Esophagus (tissue), 2 donors: ENCODE measurements at regions not wholly inside any gene's neighbourhood (a gene's known extent, or its start where the extent isn't known, plus 50 kb on each side); places are given as distances from the start of the nearest gene placed in this dataset.

Source experiments
- H3K27ac ChIP-seq, 2 donors: one replicate each; pipeline ENCODE4 v1.5.1; 2013; ENCODE audit warnings: low read depth in 2 of 2, mild to moderate bottlenecking in 2 of 2, inconsistent platforms in 1 of 2, low read length in 1 of 2, moderate library complexity in 1 of 2
- H3K27me3 ChIP-seq, 2 donors: one replicate each; pipeline ENCODE4 v1.6.1; 2013; ENCODE audit warnings: low read length in 2 of 2, control low read depth in 1 of 2, mild to moderate bottlenecking in 1 of 2; ENCODE audit not compliant: insufficient read depth in 2 of 2, control insufficient read depth in 1 of 2
- H3K36me3 ChIP-seq, 2 donors: one replicate each; pipeline ENCODE4 v1.6.1; 2013; ENCODE audit warnings: low read length in 1 of 2; ENCODE audit not compliant: control insufficient read depth in 2 of 2, insufficient read depth in 2 of 2
- H3K4me1 ChIP-seq, 2 donors: one replicate each; pipeline ENCODE4 v1.6.1; 2013; ENCODE audit warnings: low read length in 1 of 2; ENCODE audit not compliant: control insufficient read depth in 2 of 2, insufficient read depth in 2 of 2
- H3K4me3 ChIP-seq, 2 donors: one replicate each; pipeline ENCODE4 v1.5.1; 2013; ENCODE audit warnings: low read length in 2 of 2, mild to moderate bottlenecking in 2 of 2, low read depth in 1 of 2, moderate library complexity in 1 of 2
- H3K9me3 ChIP-seq, 2 donors: one replicate each; pipeline ENCODE4 v1.6.1; 2013; ENCODE audit warnings: mild to moderate bottlenecking in 2 of 2, low read depth in 1 of 2, low read length in 1 of 2, moderate library complexity in 1 of 2; ENCODE audit not compliant: control insufficient read depth in 2 of 2, insufficient read depth in 1 of 2
- WGBS, 2 donors: extraction: QIAGEN DNeasy Blood & Tissue Kit; methylation state at CpG; one replicate each; pipeline ENCODE4 v1.1.7; 2013; 5-methylcytosine and 5-hydroxymethylcytosine counted together
- donor health status: healthy with polysubstance abuse.
- donor health status: Bipolar disorder and iron deficiency.

DNA sequence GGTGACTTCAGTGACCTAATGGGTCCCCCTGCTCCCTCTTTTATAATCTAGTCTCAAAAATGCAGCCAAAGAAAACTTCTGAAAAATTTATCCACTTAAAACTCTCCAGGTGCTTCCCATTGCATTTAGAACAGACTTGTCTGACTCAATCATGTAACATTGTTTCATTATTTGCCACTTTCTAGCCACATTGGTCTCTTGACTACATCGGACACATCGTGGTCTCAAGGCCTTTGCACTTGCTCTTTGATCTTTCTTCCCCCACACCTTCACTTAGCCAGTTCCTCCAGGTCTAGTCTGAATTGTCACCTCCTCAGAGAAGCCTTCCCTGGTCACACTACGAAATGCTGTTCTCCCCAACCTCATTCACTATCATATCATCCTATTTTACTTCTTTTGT lies 97.0 kb upstream of the E2F8 start:
- H3K27me3 ChIP-seq = peaks cover 0 to 2% of the 10 kb centered on the region in 2 donors
- 70 to 79% methylated on average over 3 of the region's 3 CpGs for WGBS, 2 donors
- no peak overlapping the region for H3K4me3 ChIP-seq
- no peaks in the 10 kb centered on the region for H3K36me3 ChIP-seq
- no peaks in the 10 kb centered on the region for H3K4me1 ChIP-seq
- no peak overlapping the region for H3K27ac ChIP-seq
- no peaks in the 10 kb centered on the region for H3K9me3 ChIP-seq

- no peaks in the 10 kb centered on the region for H3K4me1 ChIP-seq
- 35% methylated on average over 3 of the region's 3 CpGs for WGBS, 2 donors
- no peak overlapping the region for H3K4me3 ChIP-seq
- H3K36me3 ChIP-seq = no peaks in the 10 kb centered on the region
- H3K27ac ChIP-seq = no peak overlapping the region
- no peaks in the 10 kb centered on the region for H3K9me3 ChIP-seq
- H3K27me3 ChIP-seq = peaks cover 0 to 2% of the 10 kb centered on the region in 2 donors
Observed at GRCh38 chr11:19336331-19336730, 95.6 kb upstream of the E2F8 start.

GRCh38 chr11:19332476-19332875 lies 91.7 kb upstream of the E2F8 start:
- no peaks in the 10 kb centered on the region for H3K9me3 ChIP-seq
- H3K27me3 ChIP-seq = peaks cover 0 to 2% of the 10 kb centered on the region in 2 donors
- 84 to 92% methylated on average over 2 of the region's 2 CpGs for whole genome bisulfite sequencing, 2 donors
- H3K4me1 ChIP-seq = no peaks in the 10 kb centered on the region
- no peaks in the 10 kb centered on the region for H3K36me3 ChIP-seq
- H3K4me3 ChIP-seq = no peak overlapping the region
- H3K27ac ChIP-seq = no peak overlapping the region

DNA sequence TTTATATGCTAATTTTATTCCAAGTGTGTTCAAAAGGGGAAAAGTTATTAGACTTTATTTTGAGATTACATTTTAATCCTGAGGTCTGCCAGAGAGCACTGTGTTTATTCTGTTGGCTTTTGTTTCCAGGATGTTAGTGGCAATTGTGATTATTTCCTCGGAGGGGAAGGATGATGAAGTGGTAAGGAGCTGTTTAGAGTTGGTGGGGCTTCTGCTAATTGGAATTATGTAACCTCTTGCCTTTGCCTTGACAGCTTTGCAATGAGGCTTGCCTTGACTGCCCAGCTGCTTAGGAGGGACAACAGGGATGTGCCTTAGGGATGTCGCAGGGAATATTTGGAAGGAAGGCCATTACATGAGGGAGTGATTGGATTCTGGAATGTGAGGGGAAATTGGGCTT lies 89.7 kb upstream of the E2F8 start:
- H3K9me3 ChIP-seq = no peaks in the 10 kb centered on the region
- 38 to 43% methylated on average over 2 of the region's 2 CpGs for WGBS, 2 donors
- H3K4me3 ChIP-seq = no peak overlapping the region
- H3K27ac ChIP-seq = no peak overlapping the region
- H3K36me3 ChIP-seq = no peaks in the 10 kb centered on the region
- no peaks in the 10 kb centered on the region for H3K27me3 ChIP-seq
- no peaks in the 10 kb centered on the region for H3K4me1 ChIP-seq

GRCh38 chr11:19329970-19330369 lies 89.2 kb upstream of the E2F8 start:
- WGBS, 2 donors = 71 to 77% methylated on average over 1 of the region's 1 CpG
- Histone ChIP-seq H3K4me3 (no peak overlapping the region), H3K36me3 (no peaks in the 10 kb centered on the region), H3K9me3 (no peaks in the 10 kb centered on the region), H3K27ac (no peak overlapping the region), H3K27me3 (no peaks in the 10 kb centered on the region), H3K4me1 (no peaks in the 10 kb centered on the region)

DNA sequence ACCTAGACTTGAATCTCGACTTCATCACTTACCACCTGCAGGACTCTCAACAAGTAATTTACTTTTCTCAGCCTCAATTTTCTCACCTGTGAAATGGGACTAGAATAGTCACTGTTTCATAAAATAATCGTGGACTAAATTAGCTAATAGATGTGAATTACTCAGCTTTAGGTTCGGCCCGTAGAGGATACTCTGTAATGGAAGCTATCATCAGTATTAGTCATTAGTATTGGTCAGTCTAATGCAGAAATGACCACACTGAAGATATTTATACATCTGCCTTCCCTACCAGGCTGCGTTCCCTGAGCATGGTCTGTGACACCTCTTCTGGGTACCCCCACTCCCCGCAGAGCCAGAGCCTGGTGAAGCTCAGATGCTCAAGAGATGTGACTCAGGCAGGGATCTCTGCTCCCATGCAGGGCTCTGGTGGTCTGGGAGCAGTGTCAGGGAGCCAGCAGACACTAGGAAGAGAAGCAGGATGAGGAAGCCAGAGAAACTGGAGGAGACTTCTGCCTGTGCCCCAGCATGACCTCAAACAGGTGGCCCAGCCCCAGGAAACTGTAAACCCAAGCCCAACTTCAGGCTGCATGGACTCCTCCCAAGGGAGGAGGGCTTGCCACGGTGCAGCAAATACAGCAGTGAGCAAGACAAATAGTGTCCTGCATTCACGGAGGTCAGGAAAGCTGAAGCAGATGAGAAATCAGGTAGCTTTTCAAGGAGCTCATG lies 88.0 kb upstream of the E2F8 start:
- 70 to 71% methylated on average over 8 of the region's 8 CpGs for WGBS, 2 donors

GRCh38 chr11:19327280-19327679 lies 86.5 kb upstream of the E2F8 start:
- 65 to 66% methylated on average over 3 of the region's 3 CpGs for WGBS, 2 donors
- no peaks in the 10 kb centered on the region for H3K4me1 ChIP-seq
- no peak overlapping the region for H3K27ac ChIP-seq
- H3K9me3 ChIP-seq = no peaks in the 10 kb centered on the region
- H3K36me3 ChIP-seq = no peaks in the 10 kb centered on the region
- H3K4me3 ChIP-seq = no peak overlapping the region
- H3K27me3 ChIP-seq = no peaks in the 10 kb centered on the region

More for the DNA sequence above, 88.0 kb upstream of the E2F8 start:
- no peak overlapping the region for H3K4me3 ChIP-seq
- no peaks in the 10 kb centered on the region for H3K9me3 ChIP-seq
- H3K36me3 ChIP-seq = no peaks in the 10 kb centered on the region
- H3K27ac ChIP-seq = no peak overlapping the region
- H3K27me3 ChIP-seq = no peaks in the 10 kb centered on the region
- no peaks in the 10 kb centered on the region for H3K4me1 ChIP-seq

DNA sequence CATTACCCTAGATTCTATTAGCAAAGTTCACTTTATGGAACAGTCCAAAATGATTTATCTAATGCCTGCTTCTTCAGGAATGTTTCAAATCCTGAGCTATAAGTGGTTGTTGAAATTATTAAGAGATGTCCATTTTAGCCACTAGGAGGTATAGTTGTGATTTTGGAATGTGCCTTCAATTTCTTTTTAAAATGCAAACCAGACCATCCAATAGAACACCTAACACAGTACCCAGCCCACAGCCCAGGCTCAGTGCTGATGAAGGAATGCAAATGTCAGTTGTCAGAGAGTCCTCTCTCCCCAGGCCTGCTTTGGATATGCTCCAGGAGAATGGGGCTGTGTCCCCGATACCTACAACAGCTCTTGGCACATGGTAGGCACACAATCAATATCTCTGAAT lies 85.8 kb upstream of the E2F8 start:
- Histone ChIP-seq H3K4me1 (no peaks in the 10 kb centered on the region), H3K4me3 (no peak overlapping the region), H3K9me3 (no peaks in the 10 kb centered on the region), H3K27ac (no peak overlapping the region), H3K27me3 (no peaks in the 10 kb centered on the region), H3K36me3 (no peaks in the 10 kb centered on the region)
- 68 to 70% methylated on average over 1 of the region's 1 CpG for WGBS, 2 donors

DNA sequence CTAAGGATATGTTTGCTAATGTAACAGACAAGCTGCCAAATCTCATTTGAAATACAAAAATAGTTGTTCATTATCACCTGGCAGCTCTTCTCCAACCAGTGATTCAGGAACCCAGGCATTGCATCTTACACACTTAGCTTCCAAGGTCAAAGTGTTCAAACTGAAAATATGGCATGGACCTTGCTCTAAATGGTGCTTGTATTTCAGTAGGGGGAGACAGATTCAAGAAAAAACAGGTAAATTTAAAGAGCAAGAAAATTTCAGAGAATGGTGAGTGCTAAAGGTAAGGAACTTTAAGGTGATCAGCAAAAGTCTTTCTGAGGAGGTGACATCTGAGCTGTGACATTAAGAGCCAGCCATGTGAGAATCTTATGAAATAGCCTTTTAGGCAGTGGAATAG lies 82.8 kb upstream of the E2F8 start:
- Histone ChIP-seq H3K27me3 (no peaks in the 10 kb centered on the region), H3K9me3 (no peaks in the 10 kb centered on the region), H3K4me3 (no peak overlapping the region), H3K27ac (no peak overlapping the region), H3K4me1 (peaks cover 0 to 2% of the 10 kb centered on the region in 2 donors), H3K36me3 (no peaks in the 10 kb centered on the region)

DNA sequence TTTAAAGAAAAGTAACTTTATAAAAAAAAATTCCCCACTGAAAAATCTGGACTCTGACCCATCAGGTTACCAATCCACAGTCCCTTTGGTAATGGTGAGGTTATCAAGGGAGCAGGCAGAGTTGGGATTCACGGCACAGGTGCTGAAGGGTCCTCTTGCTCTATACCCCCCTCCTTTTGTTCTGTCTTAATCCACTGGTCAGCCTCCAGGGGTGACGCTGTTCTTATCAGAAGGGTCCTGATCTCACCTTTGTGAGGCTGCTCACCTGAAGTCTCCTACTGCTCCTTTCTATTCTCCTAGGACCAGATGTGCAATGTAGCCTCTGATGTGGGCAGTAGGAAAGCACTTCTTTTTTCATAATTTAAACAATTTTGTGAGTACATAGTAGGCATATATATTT lies 80.6 kb upstream of the E2F8 start:
- WGBS, 2 donors = 68% methylated on average over 2 of the region's 2 CpGs
- peaks cover 0 to 6% of the 10 kb centered on the region in 2 donors for H3K4me1 ChIP-seq
- H3K27ac ChIP-seq = no peak overlapping the region
- H3K4me3 ChIP-seq = no peak overlapping the region
- H3K9me3 ChIP-seq = no peaks in the 10 kb centered on the region
- no peaks in the 10 kb centered on the region for H3K36me3 ChIP-seq
- no peaks in the 10 kb centered on the region for H3K27me3 ChIP-seq
